Activated CD8-positive, alpha-beta memory T cell treated with anti-CD3 and anti-CD28 coated beads for 4 hours (primary cell): ENCODE measurements at regions not wholly inside any gene's neighbourhood (a gene's known extent, or its start where the extent isn't known, plus 50 kb on each side); places are given as distances from the start of the nearest gene placed in this dataset.
"Not testable (repeated sequence)": the region's sequence is repeated elsewhere in the genome, so short reads cannot be mapped to it uniquely, and the experiment has no call there.

Source experiments
- DNase-seq, 2 donors: peaks; one replicate each; pipeline ENCODE4 v3.0.0-alpha.2; 2020; ENCODE audit warnings: low read depth in 2 of 2

DNA sequence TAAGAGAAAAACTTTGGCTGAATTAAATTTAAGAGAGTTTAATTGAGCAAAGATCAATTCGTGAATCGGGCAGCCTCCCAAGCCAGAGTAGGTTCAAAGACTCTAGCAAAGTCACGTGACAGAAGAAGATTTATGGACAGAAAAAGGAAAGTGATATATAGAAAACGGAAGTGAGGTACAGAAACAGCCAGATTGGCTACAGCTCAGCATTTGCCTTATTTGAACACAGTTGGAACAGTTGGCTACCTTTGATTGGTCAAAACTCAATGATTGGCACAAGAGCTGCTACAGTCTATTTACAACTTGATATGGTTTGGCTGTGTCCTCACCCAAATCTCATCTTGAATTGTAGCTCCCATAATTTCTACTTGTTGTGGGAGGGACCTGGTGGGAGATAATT lies 102.6 kb downstream of the PLG start:
- DNase-seq: no peak

DNA sequence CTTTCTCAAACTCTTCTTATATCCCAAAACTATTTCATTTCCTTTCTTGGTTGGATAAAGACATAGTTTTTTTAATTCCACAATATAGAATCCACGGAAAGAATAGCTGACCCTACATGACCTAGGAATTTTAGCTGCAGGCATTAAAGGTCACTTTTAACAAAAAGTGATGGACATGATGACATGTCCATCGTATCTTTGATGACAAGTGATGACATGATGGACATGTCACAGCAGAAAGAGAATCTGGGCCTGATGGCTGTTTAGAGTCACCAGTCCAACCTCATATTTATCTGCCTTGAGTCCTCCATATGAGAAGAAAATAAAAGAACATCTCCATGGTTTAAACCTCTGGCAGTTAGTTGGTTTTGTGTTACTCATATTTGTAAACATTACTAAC lies 106.2 kb downstream of the PLG start:
- no peak for DNase-seq

DNA sequence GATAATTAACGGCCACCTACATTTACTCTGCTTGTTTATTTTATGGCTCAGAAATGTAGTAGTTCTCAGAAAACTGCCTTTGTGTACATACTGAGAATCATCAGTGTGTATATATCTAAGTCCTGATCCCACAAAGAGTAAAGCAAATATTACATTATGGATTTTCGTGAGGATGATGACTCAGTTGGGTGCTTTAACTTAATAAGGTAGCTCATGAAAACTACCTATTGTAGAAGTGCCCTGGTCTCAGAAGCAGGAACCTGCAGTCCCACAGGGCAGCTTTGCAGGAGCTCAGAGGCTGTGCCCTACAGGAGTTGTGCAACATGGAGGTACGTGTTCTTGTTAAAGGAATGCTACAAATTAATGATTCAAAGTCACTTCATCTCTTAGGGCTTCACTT lies 108.2 kb downstream of the PLG start:
- DNase-seq: no peak

GRCh38 chr6:160812097-160812496 lies 110.1 kb downstream of the PLG start:
- DNase-seq: no peak

GRCh38 chr6:160818934-160819333 lies 116.9 kb downstream of the PLG start:
- DNase-seq: no peak

DNA sequence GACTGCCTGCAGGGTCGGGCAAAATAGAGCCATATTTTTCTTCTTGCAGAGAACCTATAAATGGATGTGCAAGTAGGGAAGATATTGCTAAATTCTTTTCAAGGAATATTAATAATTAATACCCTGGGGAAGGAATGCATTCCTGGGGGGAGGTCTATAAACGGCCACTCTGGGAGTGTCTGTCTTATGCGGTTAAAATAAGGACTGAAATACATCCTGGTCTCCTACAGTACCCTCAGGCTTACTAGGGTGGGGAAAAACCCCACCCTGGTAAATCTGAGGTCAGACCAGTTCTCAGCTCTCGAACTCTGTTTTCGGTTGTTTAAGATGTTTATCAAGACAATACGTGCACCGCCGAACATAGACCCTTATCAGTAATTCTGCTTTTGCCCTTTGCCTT lies 118.6 kb downstream of the PLG start:
- DNase-seq: not testable (repeated sequence)

DNA sequence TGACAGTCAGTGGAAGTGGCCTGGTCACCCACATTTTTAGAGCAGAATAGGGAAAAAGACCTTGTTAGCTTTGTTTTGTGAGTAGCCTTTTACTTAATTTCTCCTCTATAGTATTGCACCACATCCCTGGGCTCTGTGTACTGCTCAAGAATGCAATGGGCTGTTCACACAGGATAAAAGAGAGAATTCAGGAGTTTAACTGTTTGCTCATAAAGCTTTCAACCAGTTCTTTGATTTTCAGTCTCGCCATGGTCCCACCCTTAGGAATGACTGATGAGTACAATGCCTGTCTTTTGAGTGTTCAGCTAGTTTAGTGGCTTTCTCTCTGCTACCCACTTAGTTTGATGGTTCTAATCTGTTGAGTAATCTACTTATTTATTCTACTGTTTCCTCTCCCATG lies 129.7 kb downstream of the PLG start:
- DNase-seq: no peak

DNA sequence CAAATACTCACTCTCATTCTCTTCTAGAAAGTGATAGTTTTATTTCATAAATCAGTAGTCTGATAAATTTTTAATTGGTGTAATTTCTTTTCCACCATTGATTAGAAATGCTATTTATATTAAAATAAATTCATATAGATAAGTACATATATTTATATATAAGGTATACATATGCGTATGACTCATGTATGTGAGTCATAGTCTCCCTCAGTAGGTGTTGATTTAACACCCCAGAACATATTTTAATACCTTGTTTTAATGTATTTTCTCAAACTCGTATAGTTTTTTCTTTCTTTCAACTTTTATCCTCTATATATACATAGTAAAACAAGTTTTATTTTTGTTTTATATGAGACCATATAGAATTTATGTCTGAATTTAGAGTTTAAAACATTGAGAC lies 130.4 kb downstream of the PLG start:
- no peak for DNase-seq

DNA sequence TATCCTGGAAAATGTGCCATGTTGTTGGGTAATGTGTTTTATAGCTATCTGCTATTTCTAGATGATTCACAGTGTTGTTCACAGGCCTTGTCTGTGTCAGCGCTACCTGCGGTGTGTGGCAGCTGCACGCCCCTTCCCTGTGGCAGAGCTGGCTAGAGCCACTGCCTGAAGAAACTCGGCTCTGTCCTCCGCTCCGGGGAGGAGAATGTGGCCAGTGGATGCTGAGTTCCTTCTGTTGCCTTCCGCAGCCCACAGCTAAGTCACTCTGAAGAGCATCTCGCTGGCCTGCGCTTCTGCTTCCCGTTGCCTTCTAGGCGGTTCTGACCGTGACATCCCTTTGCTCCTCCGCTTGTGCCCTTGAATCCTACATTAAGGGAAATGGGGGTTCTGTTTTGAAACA lies 135.1 kb downstream of the PLG start:
- DNase-seq: no peak

GRCh38 chr6:160851031-160851430 lies 140.5 kb upstream of the MAP3K4 start:
- DNase-seq: no peak

DNA sequence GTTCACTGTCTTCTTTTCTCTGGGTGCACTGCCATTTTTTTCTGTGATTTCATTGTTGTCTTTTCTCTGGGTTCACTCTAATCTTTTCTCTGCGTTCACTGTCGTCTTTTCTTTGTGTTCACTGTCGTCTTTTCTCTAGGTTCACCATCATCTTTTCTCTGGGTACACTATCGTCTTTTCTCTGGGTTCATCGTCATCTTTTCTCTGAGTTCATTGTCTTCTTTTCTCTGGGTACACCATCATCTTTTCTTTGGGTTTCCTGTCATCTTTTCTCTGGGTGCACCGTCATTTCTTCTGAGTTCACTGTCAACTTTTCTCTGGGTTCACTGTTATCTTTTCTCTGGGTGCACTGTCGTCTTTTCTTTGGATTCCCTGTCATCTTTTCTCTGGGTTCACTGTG lies 137.6 kb upstream of the MAP3K4 start:
- no peak for DNase-seq

- DNase-seq: no peak
Measured at GRCh38 chr6:160858886-160859285, 132.7 kb upstream of the MAP3K4 start.

DNA sequence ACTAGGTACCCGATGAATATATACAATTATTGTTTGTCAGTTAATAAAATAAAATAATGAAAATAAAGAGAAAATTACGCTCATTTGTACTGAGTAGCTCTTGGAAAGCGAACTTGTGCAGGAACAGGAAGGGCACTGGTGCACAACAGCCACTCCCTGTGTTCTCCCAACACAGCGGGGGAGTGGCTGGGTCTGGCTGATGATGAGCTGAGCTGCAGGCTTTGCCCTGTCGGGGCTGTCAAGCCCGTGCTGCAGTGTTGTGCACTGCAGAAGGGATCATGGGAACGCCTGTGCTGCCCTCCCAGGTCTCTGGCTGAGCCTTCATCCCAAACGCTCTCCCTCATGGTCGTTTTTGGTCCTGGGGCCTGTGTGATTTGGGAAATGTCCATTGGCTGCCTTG lies 131.7 kb upstream of the MAP3K4 start:
- no peak for DNase-seq

- no peak for DNase-seq
Measured at GRCh38 chr6:160861824-160862223, 129.7 kb upstream of the MAP3K4 start.

GRCh38 chr6:160863782-160864181 lies 127.8 kb upstream of the MAP3K4 start:
- DNase-seq: no peak

- DNase-seq: no peak
Measured at GRCh38 chr6:160871320-160871719, 120.2 kb upstream of the MAP3K4 start.

DNA sequence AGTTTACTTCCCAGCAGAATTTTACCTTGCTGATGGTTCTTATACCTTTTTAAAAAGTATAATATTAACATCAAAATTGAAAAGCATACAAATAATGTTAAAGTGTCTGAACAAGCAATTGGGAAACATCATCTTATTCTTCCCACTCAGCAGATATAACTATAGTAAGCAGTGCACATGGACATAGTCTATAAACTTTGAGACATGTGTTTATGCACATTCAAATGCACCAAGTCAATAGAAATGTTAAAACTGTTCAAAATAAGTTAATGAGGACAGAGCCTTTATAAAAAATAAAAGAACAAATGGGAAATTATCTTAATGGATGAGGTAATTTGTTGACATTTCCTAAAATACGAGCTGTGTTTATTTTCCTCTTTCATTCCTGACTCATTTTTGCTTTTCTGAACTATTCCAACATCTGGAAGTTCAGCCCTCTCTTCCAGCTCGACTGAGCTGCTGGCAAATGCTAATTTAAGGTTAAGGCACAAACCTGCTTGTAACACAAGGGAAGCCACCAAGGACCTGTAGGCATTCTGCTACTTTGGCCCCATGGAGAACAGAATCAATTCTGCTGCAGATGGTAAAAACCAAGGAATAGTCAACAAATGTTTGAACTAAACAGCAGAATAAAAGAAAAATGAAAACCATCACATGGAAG lies 110.3 kb upstream of the MAP3K4 start:
- DNase-seq: no peak

DNA sequence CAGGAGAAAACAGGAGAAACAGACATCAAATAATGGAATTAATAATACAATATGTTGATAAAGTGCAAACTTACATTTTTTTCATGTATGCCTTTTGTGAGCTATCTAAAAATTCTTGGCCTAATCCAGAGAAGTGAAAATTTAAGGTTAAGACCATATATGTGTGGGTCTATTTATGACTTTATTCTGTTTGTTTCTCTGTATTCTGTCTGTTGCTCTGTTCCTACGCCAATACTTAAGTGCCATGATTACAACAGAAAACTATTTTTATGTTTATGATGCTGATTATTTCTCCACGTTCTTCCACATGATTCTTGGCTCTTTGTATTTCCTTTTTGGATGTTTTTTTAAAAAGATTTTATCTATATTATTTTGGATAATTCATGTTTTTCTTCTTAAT lies 109.6 kb upstream of the MAP3K4 start:
- no peak for DNase-seq

- no peak for DNase-seq
Measured at GRCh38 chr6:160882791-160883279, 108.7 kb upstream of the MAP3K4 start.

DNA sequence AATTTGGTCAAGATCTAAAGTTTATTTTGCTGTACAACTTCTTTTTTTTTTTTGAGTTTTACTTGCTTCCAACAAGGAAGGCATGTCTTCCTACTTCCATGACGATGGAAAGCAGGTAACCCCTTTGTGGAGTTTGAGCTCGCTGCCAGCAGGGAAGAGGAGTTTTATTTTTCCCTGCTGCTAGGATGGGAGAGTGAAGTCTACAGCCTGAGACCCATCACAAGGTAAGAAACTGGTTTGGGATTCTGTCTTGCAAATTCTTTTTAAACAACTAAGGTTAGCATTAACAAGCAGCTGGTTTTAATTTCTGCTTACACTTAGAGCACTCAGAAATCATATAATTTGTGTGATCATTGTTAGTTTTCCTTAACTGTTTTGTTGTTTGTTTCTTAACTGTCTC lies 108.0 kb upstream of the MAP3K4 start:
- DNase-seq: no peak

GRCh38 chr6:160883999-160884398 lies 107.6 kb upstream of the MAP3K4 start:
- no peak for DNase-seq

DNA sequence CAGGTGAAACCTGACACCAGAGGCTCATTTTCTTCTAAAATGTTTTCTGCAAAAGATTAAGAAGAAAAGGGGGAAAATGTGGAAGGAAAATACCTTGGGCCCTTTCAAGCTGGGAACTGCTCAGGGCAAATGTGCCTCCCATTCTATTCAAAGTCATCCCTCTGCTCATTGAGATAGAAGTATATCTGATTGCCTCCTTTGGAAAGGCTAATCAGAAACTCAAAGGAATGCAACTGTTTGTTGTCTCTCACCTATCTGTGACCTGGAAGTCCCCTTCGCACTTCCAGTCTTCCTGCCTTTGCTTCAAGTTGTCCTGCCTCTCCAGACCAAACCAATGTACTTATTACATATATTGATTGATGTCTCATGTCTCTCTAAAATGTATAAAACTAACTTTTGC lies 102.4 kb upstream of the MAP3K4 start:
- DNase-seq: not testable (repeated sequence)

DNA sequence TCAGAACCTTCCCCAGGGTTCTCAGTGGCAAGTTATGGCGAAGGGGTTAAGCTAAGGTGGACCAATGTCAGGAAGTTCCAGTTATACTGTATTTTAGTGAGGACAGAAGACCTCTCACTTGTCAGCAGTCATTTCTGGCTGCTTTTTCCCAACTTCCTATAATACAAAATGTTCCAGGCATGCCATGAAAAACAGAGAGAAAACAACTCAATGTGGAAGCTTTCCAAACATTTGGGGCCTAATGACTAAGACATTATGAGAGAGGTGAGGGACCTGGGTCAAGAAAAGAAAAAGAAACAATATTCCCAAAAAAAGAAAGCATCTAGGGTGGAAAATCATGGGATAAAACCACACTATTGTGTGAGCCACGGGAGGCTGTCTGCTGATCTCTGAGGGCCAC lies 99.9 kb upstream of the MAP3K4 start:
- DNase-seq: no peak

- no peak for DNase-seq
Measured at GRCh38 chr6:160895562-160895961, 96.0 kb upstream of the MAP3K4 start.
